GM12878 (cell line): ENCODE measurements at regions not wholly inside any gene's neighbourhood (a gene's known extent, or its start where the extent isn't known, plus 50 kb on each side); places are given as distances from the start of the nearest gene placed in this dataset.

Experiments
- BHLHE40 ChIP-seq, 2 experiments: fragments of 450-650 bp in 1 of 2; IDR thresholded peaks; 2 replicates each; pipeline ENCODE4 v1.6.1; 2011 to 2017; ENCODE audit warnings: low read depth in 2 of 2, borderline replicate concordance in 1 of 2, improper control_type of control experiment in 1 of 2, low read length in 1 of 2, mild to moderate bottlenecking in 1 of 2
- EP300 ChIP-seq, 2 experiments: fragments of 150-350 bp in 1 of 2; IDR thresholded peaks; 2 replicates each; pipeline ENCODE4 v1.6.1; 2011 to 2012; ENCODE audit warnings: low read depth in 2 of 2, low read length in 2 of 2, borderline replicate concordance in 1 of 2, improper control_type of control experiment in 1 of 2, inconsistent platforms in 1 of 2; ENCODE audit not compliant: control insufficient read depth in 1 of 2
- FOXM1 ChIP-seq: IDR thresholded peaks from 2 replicates; pipeline ENCODE4 v1.6.1; 2012; ENCODE audit warnings: low read depth, mild to moderate bottlenecking, inconsistent platforms, low read length, moderate library complexity
- IKZF2 ChIP-seq, 2 experiments: fragments of 450-650 bp; IDR thresholded peaks; 2 replicates each; pipeline ENCODE4 v1.6.1; 2017; ENCODE audit warnings: mild to moderate bottlenecking in 2 of 2, moderate library complexity in 2 of 2
- KDM1A ChIP-seq: fragments of 200-600 bp; sonication (generic); IDR thresholded peaks from 2 replicates; pipeline ENCODE4 v1.6.1; 2016; ENCODE audit warnings: borderline replicate concordance
- MLLT1 ChIP-seq: fragments of 450-650 bp; IDR thresholded peaks from 2 replicates; pipeline ENCODE4 v1.6.1; 2016; ENCODE audit warnings: mild to moderate bottlenecking
- MTA2 ChIP-seq: fragments of 450-650 bp; IDR thresholded peaks from 2 replicates; pipeline ENCODE4 v1.6.1; 2016; ENCODE audit warnings: low read depth, mild to moderate bottlenecking, moderate library complexity
- MTA3 ChIP-seq: IDR thresholded peaks from 2 replicates; pipeline ENCODE4 v1.6.1; 2012; ENCODE audit warnings: low read length, inconsistent platforms, borderline replicate concordance
- MYC ChIP-seq: IDR thresholded peaks from 2 replicates; pipeline ENCODE4 v1.6.1; 2011; ENCODE audit warnings: mild to moderate bottlenecking, low read length, moderate library complexity, inconsistent platforms; ENCODE audit not compliant: insufficient read depth, insufficient replicate concordance, insufficient read length, severe bottlenecking
- PML ChIP-seq: IDR thresholded peaks from 2 replicates; pipeline ENCODE4 v1.6.1; 2012; ENCODE audit warnings: low read length, inconsistent platforms
- RCOR1 ChIP-seq: conservative IDR thresholded peaks from 2 replicates; pipeline ENCODE4 v1.6.1; 2012; ENCODE audit warnings: low read depth, low read length, improper control_type of control experiment
- REST ChIP-seq: IDR thresholded peaks from 2 replicates; pipeline ENCODE4 v1.6.1; 2012; ENCODE audit warnings: mild to moderate bottlenecking, low read depth, low read length
- SIX5 ChIP-seq: IDR thresholded peaks from 2 replicates; pipeline ENCODE4 v1.6.1; 2011; ENCODE audit warnings: mild to moderate bottlenecking, low read depth, low read length, moderate library complexity; ENCODE audit not compliant: severe bottlenecking
- STAT3 ChIP-seq: IDR thresholded peaks from 2 replicates; pipeline ENCODE4 v1.6.1; 2011; ENCODE audit warnings: low read depth, low read length, improper control_type of control experiment
- TF ChIP-seq, protein P1 (sequence below): fragments of 450-650 bp; IDR thresholded peaks from 2 replicates; pipeline ENCODE4 v1.6.1; 2017; ENCODE audit warnings: mild to moderate bottlenecking, moderate library complexity
- TF ChIP-seq, protein P2 (sequence below): fragments of 450-650 bp; formaldehyde crosslinking; IDR thresholded peaks from 2 replicates; pipeline ENCODE4 v1.5.0; 2022; ENCODE audit warnings: mild to moderate bottlenecking, missing genetic modification characterization

DNA sequence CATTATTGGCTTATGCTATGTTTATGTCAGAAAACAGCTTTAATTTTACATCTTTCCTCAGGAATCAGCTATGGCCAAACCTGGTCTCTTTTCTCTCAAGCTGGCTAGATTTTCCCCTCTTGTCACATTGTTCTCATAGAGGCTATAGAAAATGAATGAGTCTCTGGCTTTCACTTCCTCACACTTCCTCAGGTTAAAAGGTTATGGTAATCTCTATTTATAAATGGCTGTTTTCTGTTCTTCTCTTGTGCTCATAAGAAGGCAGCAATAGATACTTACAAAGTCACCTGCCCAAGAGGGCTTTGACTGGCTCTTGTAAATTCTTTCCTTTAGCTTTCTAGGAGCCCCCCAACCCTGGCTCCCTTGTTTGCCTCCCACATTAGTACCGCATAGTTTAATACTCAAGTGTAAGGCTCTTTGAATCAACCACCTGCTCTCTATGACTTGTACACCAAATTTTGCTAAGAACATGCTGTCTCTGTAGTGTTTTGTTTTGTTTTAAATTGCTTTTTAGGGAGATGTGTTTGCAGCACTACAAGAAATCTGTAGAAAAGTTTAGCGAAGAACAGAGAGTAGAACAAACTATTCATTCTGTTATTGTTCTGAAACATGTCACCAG lies 897.4 kb upstream of the CITED2 start (continued):
- TF ChIP-seq, protein P1, sequence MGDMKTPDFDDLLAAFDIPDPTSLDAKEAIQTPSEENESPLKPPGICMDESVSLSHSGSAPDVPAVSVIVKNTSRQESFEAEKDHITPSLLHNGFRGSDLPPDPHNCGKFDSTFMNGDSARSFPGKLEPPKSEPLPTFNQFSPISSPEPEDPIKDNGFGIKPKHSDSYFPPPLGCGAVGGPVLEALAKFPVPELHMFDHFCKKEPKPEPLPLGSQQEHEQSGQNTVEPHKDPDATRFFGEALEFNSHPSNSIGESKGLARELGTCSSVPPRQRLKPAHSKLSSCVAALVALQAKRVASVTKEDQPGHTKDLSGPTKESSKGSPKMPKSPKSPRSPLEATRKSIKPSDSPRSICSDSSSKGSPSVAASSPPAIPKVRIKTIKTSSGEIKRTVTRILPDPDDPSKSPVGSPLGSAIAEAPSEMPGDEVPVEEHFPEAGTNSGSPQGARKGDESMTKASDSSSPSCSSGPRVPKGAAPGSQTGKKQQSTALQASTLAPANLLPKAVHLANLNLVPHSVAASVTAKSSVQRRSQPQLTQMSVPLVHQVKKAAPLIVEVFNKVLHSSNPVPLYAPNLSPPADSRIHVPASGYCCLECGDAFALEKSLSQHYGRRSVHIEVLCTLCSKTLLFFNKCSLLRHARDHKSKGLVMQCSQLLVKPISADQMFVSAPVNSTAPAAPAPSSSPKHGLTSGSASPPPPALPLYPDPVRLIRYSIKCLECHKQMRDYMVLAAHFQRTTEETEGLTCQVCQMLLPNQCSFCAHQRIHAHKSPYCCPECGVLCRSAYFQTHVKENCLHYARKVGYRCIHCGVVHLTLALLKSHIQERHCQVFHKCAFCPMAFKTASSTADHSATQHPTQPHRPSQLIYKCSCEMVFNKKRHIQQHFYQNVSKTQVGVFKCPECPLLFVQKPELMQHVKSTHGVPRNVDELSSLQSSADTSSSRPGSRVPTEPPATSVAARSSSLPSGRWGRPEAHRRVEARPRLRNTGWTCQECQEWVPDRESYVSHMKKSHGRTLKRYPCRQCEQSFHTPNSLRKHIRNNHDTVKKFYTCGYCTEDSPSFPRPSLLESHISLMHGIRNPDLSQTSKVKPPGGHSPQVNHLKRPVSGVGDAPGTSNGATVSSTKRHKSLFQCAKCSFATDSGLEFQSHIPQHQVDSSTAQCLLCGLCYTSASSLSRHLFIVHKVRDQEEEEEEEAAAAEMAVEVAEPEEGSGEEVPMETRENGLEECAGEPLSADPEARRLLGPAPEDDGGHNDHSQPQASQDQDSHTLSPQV, result no peak
- TF ChIP-seq MTA3 (peak; percentile 40; the same call in 1 of the 2 replicates), FOXM1 (0 out of 2 replicates have a peak, but pooled peaks have one; percentile 47), REST (no peak), IKZF2 (IDR thresholded peaks at IDR 0.05) (peak; percentile 69 to 74; a peak in 2 of 4 replicates), BHLHE40 (IDR thresholded peaks at IDR 0.05; ENCODE audit: borderline replicate concordance in 1 of 2, low read depth in 2 of 2, low read length in 1 of 2) (peak; percentile 47 to 70; a peak in 3 of 4 replicates), STAT3 (no peak), MYC (no peak), PML (0 out of 2 replicates have a peak, but pooled peaks have one; percentile 26), SIX5 (no peak), KDM1A (no peak), MTA2 (peak; percentile 69), EP300 (IDR thresholded peaks at IDR 0.05; ENCODE audit: borderline replicate concordance in 1 of 2, control insufficient read depth in 1 of 2, low read depth in 2 of 2, low read length in 2 of 2) (peak; percentile 46 to 51; a peak in 2 of 4 replicates), MLLT1 (no peak), RCOR1 (peak; percentile 67; the same call in 1 of the 2 replicates)
- TF ChIP-seq, protein P2, sequence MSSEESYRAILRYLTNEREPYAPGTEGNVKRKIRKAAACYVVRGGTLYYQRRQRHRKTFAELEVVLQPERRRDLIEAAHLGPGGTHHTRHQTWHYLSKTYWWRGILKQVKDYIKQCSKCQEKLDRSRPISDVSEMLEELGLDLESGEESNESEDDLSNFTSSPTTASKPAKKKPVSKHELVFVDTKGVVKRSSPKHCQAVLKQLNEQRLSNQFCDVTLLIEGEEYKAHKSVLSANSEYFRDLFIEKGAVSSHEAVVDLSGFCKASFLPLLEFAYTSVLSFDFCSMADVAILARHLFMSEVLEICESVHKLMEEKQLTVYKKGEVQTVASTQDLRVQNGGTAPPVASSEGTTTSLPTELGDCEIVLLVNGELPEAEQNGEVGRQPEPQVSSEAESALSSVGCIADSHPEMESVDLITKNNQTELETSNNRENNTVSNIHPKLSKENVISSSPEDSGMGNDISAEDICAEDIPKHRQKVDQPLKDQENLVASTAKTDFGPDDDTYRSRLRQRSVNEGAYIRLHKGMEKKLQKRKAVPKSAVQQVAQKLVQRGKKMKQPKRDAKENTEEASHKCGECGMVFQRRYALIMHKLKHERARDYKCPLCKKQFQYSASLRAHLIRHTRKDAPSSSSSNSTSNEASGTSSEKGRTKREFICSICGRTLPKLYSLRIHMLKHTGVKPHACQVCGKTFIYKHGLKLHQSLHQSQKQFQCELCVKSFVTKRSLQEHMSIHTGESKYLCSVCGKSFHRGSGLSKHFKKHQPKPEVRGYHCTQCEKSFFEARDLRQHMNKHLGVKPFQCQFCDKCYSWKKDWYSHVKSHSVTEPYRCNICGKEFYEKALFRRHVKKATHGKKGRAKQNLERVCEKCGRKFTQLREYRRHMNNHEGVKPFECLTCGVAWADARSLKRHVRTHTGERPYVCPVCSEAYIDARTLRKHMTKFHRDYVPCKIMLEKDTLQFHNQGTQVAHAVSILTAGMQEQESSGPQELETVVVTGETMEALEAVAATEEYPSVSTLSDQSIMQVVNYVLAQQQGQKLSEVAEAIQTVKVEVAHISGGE, result no peak
